AG10803 (cell line): ENCODE measurements at regions not wholly inside any gene's neighbourhood (a gene's known extent, or its start where the extent isn't known, plus 50 kb on each side); places are given as distances from the start of the nearest gene placed in this dataset.
"Not testable (repeated sequence)": the region's sequence is repeated elsewhere in the genome, so short reads cannot be mapped to it uniquely, and the experiment has no call there.

Experiments used
- DNase-seq: peaks from one replicate; pipeline ENCODE4 v3.0.0; 2010; ENCODE audit warnings: low read depth
- H3K4me3 ChIP-seq: 2 replicates; pipeline ENCODE4 v1.5.1; 2011; ENCODE audit warnings: mild to moderate bottlenecking, low read length, control low read depth
- CTCF ChIP-seq: conservative IDR thresholded peaks from 2 replicates; pipeline ENCODE4 v1.5.1; 2011; ENCODE audit warnings: mild to moderate bottlenecking, low read length, control low read depth, inconsistent platforms

- no peak overlapping the region for H3K4me3 ChIP-seq
- no peak for DNase-seq
- no peak for TF ChIP-seq CTCF
These were observed 62.4 kb downstream of the CRYBB2 start for GRCh38 chr22:25281675-25282345.

- no peak overlapping the region for H3K4me3 ChIP-seq
These were observed 62.9 kb downstream of the CRYBB2 start for GRCh38 chr22:25282346-25282670.

GRCh38 chr22:25282671-25283561 lies 63.5 kb downstream of the CRYBB2 start:
- no peak for TF ChIP-seq CTCF
- DNase-seq = no peak
- no peak overlapping the region for H3K4me3 ChIP-seq

More at GRCh38 chr22:25282346-25282670, 62.9 kb downstream of the CRYBB2 start:
- no peak for DNase-seq
- TF ChIP-seq CTCF = no peak

- not testable (repeated sequence) for H3K4me3 ChIP-seq, DNase-seq
These were observed 69.0 kb downstream of the CRYBB2 start for GRCh38 chr22:25288481-25288880.

GRCh38 chr22:25301912-25302311 lies 82.5 kb downstream of the CRYBB2 start:
- H3K4me3 ChIP-seq, DNase-seq: not testable (repeated sequence)

- DNase-seq, H3K4me3 ChIP-seq: not testable (repeated sequence)
These were observed 90.1 kb downstream of the CRYBB2 start for GRCh38 chr22:25309586-25309985.

GRCh38 chr22:25311924-25312323 lies 92.5 kb downstream of the CRYBB2 start:
- not testable (repeated sequence) for DNase-seq, H3K4me3 ChIP-seq

- DNase-seq = no peak
- no peak for TF ChIP-seq CTCF
- H3K4me3 ChIP-seq = no peak overlapping the region
These were observed 98.8 kb downstream of the CRYBB2 start for GRCh38 chr22:25318081-25318823.
